ENCODE measurements at regions not wholly inside any gene's neighbourhood (a gene's known extent, or its start where the extent isn't known, plus 50 kb on each side); places are given as distances from the start of the nearest gene placed in this dataset.
A peak's percentile ranks its signal among the peaks of the same experiment; 100 is the strongest.

DNA sequence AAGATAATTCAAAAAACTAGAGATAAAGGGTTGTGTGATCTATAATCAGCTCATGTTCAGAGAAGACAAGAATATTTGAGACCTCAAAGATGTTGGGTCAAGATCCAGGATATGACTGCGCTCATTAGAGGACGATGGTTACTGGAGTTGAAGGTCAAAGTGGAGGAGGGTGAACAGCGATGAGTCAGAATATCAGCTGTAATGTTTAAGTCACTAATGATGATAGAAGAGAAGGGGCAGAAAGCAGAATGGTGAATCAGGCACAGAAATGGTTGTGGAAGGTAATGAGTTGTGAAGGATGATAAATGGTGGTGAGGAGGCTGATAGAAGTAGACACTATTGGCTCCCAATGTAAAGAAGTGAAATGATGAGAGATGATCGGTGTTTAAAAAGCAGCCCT is 540.3 kb downstream of the INHBA start:
- no peak for DNase-seq

DNA sequence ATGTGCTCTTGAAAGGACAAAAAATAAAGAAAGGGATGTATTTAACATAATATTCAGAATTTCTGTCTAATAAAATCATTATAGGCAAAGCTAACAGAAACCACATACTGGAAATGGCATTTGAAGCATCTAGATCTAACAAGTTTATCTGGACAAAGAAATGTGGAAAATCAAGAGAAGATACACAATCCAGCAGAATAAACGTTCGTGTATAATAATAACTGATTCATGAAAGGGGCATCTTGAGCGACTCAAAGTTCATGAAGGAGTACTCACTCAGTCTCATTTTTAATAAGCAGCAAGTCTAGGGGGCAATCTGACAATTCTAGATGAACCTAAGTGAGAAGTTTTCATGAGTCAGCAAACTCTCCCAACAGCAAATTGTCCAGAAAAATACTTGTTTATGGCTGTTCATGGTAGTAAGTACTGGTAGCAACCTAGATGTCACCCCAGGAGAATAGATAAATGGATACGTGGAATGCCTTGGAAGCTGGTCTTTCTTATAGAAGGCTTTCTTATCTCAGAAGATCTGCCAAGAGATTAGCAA is 541.8 kb downstream of the INHBA start:
- no peak for DNase-seq

DNA sequence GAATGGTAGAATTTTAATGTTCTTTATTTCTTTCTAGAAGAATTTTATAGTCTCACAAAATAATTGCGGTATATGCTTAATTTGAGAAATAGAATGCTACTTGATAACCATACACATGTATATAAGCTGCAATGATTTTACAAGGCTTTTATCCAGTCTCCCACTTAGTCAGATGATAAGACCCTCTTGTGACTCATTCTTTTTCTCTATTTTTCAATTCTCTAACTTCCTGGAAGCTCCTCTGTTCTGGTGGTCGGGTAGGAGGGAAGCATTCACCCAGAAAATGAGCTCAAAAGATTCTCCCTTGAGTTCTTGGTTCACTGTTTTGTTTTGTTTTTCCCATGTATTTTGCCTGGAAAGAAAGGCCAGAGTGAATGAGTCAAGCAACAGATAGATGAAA is 546.6 kb downstream of the INHBA start:
- no peak for DNase-seq

DNA sequence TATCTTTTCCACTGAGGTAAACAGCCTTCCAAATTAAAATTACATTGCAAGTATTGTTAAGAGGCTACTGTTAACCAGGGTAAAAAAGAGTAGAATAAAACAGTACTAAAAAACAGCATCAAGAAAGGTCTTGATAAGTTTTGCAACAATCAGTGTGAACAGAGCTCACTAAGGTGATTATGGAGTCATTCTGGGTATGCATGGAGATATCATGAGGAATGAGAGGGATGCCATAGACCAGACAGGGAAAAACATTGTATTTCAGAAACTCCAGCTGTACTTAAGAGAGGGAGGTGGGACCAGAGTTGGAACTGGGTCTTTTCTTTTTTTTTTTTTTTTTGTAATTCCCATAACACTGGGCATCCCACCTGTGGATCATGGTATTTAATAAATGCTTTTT is 549.6 kb downstream of the INHBA start:
- no peak for DNase-seq

DNA sequence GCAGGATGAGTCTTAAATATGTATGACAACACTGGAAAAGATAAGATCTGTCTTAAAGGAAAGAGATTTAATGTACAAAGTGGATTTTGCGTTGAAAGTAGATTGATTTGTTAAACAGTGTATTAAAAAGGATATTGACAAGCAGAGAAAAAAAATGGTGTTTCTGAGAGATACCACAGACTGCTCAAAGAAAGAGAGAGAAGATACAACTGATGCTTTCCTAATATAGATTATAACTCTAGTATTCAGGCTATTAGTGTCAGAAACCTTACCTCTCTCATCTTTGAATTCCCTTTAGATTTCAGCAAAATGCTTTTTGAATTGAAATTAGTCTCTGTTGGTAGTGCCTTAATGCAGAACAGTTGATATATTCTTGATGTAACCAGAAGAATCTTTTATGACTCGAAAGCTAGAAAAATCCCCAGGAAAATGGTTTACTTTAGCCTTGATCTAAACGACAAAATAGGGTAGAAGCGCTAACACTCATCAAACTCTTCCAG is 550.7 kb downstream of the INHBA start:
- DNase-seq = no peak

DNA sequence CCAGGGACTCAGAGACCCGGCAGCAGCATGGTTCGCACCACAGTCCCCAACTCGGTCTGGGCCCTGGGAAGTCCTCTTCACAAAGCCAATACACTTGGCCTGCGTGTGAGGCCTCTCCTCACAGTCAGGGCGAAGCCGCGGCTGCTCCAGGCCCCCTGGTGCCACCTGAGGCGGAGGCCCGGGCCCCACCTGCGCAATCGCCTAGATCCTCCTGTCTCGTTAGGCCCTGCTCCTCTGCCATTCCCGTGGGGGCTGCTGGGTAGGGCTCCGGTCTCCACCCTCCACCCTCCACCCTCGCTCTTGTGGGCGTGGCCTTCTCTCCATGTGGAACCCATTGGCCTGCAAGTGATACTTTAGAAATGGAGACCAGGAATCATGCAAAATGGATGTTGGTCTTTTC is 553.3 kb downstream of the INHBA start:
- no peak for DNase-seq

DNA sequence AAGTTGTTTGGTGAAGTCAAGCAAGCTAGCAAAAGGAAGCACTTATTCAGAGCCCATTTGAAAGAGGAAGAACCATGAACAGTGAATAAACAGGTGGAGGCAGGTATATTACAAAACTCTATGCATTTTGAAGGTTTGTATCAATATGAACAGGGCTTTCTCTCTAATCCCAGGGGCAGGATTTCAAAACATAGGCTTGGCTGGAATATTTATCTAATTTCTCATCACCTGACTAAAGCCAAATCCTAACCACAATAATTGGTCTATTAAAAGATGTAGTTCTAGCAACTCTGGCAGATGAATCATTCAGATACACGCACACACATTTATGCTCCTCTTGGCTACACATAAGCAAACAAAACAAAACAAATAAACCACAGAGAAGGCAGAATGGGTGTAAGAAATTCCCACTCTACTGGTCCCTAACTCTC is 554.4 kb downstream of the INHBA start:
- DNase-seq = peak; percentile 13 to 42

DNA sequence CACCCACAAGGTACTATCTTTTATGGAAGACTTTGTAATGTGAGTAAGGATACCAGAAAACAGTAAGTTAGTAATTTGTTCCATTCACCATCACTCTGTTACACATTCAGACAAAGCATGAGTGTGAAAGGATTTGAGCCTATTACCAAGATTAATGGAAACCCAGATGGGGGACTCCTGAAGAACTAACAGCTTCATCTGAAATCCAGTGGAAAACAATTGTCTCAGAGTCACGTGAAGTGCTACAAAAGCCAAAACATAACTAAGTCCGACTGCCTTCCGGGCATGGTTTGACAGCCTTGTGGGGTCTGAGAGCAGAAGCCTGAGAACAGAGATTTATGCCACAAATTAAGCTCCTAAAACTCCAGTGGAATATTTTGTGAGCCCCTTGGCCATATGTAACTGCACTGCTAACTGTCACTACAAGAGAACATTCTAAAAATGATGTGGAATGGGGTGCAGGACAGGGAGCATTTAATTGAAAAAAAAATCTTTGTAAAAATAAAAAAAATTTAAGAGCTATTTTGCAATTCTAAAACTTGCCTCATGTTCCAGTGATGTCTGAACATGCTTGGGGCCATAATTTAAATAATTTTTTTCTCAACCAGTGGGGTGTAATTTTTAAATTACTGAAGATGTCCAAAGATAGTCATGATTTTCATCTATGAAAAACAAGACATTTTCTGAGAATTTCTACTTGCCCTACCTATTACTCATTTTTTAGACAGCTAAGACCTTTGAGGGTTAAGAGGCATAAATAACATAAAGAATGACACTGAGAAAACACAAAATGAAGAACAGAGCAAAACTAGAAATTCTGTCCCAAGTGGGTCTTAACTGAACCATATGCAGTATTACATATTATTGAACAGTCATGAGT is 555.0 kb downstream of the INHBA start:
- no peak for DNase-seq

DNA sequence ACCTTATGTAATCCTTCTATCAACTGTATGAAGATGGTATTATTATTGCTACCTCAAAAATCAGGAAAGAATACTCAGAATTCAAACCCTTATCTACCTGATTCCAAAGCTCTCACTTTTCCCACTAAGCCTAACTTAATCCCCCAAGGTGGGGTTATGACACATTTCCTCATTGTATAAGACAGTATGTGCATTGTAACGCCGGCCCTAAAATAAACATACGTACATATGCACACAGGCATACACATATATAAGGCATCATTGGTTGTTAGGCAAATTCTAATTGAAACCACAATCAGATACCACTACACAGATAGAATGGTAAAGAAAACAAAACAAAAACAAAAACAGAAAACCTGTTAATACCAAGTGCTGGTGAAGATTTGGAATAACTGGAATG is 556.5 kb downstream of the INHBA start:
- DNase-seq = no peak

DNA sequence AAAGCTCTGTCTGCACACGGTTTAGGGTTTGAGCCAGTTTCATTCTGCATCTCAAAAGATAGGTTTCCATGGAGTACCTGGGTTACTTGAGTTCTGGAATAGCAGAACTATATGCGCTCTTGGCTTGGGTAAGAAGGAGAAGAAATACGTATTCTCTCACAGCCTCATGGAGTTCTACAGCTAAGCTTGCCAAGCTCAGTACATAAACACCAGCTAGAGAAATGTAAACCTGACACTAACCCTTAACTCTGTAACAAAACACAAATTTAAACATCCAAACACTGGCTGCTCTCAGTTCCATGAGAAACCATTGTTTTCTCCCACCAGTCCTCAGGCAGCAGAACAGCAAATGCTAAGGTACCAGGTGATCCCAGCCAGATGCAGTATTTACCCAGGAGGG is 557.2 kb downstream of the INHBA start:
- DNase-seq = no peak

DNA sequence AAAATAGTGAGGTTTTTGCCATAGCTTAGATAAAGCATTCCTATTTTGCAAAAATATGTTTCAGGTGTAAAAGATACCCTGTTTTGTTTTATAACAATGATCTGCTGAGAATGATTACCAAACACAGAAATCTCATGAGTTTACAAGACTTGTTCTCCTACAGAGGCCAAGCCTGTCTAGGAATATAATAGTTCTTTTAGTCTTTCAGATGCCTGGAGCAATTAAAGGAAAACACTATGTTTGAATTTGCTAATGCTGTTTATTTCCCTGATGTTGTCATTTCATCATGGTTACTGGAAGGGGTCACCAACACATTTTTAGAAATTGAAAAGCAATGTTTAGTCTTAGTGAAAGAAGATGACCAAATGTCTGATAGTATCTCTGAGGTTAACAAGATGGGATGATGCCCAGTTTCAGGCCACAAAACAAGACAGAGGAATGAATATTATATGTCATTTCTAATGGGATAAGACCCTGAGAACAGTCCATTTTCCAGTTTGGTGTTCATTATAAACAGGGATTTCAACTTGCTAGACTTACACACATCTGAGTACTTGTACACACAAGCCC is 559.9 kb downstream of the INHBA start:
- no peak for DNase-seq

DNA sequence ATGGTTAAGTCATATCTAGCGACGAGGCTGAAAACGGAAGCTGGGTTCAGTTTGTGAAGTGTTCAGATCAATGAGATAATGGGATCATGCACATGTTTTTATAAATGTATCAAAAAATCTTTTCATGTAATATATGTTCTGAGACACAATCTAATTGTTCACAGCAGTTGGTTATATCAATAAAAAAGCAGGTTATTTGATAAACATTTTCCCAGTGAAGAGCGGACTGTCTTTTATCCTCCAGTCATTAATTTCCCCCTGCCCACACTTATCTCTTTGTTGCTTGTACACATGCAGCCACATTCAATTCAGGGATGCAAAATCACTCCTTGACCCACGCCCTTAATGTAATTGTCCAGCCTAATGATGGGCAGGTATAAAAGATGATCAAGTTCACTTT is 563.1 kb downstream of the INHBA start:
- DNase-seq = no peak

DNA sequence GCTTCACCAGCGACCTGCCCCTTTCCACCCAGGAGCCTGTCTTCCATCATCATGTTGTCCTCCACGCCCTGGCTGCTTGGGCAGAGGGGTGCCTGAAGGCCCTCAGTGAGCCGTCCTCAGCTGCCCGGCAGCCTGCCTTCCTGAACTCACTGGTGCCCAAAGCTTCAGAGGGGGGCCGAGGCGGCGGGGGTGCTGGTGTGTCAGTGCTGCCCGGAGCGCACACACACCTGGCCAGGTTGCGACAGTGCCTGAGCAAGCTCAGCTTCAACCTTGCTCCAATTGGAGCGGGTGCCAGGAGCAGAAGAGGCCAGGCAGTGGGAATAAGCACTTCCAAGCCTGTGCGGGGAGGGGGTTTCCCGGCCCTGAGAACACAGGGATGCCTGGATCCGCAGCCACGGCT is 566.3 kb downstream of the INHBA start:
- no peak for DNase-seq

DNA sequence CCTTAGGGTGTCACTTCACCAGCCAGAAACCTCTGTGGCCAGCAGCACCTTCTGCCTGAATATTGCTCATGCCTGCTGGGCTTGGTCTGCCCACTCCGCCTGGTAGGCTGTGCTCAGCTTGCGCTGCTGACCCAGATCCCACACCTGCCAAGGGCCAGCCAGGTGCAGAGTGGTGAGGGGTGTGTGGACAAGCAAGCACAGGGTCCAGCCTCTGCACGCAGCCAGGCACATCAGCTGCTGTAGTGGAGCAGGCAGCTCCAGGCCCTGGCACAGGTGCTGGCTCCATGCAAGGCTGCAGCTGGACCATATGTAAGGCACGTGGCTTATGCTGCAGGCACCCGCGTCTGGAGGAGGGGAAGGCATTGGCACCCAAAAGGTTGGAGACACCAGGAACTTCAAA is 567.4 kb downstream of the INHBA start:
- DNase-seq = no peak

DNA sequence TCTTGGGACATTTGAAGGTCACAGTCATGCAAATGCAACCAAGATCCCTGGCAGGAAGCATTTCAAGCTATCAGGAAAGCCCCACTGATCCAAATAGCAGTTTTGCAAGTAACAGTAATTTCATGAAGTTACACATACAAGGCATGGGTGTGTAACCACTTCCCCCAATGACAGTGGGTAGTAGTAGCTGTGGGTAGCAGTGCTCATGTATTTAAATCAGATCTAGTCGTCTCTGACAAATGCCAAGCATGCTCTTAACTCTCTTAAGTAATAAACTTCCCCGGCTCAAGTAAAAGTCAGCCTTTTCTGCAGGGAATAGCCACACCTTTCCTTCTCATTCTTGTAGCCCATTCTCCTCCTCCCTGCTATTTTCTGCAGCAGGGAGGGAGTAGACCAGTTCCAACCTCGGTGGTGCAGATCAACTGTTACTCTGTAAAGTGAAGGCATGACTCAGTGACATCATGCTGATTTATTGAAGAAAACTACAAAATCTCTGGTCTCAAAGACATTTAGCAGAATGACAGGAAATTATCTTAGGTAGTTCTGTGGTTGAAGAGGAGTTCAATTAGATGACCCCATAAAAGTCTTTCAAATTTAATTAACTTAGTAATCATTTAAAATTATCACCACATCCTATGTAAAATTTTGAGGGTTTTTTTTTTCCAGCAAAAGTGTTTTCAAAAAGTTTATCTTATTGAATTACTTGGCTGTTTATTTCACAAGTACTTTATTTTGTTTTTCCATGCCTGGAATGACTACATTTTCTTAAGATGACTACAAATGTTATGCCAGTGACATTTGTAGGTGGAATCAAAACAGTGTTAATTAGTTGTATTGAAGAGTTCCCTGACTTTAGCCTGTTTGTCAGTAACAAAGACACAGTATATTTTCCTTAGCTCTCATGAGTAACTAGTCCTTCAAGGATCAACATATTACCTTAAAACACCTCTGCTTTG is 568.3 kb downstream of the INHBA start:
- DNase-seq = no peak

DNA sequence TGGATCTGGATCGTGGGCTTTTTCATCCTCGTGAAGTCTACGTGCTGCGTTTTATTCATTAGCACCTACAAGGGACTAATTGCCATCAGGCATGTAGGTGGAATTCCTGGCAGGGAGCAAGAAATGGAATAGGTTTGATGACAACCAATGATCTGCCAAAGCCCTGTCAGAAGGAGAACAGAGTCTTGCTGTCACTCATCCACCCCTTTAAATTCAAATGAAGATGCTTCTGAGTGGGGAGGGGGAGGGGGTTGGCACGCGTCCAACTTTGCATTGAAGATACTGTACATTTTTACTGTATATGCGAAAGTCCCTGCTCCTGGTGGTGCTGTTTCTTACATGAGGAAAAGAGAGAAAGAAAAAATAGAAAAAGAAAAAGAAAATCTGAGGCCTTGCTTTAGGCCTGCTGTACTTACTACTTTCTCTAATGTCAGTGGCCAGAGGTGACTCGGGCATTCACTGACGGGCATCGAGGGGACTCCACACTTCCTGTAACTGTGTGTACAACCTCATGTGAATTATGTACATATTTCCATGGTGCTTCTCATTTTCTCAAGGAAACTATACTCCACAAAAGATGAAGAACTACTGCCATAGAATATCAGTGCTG is 569.1 kb downstream of the INHBA start:
- DNase-seq = no peak

DNA sequence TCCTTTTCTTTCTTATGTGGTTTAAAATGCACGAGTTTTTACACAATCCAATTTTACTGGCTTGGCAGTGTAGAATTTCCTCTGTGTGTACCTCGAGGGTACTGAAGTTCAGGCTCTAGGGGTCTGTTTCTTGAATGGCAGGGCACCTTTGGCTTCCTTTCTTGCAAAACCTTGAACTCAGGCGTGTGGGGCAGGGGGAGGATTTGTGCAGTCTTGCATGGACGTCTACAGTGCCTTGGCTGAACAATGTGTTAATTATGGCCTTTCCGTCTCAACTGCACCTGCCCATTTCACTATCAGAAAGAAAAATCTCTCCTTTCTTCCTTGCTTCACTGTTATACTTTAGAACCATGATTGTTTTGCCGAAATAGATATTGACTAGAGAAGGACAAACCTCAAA is 570.9 kb downstream of the INHBA start:
- DNase-seq = no peak

DNA sequence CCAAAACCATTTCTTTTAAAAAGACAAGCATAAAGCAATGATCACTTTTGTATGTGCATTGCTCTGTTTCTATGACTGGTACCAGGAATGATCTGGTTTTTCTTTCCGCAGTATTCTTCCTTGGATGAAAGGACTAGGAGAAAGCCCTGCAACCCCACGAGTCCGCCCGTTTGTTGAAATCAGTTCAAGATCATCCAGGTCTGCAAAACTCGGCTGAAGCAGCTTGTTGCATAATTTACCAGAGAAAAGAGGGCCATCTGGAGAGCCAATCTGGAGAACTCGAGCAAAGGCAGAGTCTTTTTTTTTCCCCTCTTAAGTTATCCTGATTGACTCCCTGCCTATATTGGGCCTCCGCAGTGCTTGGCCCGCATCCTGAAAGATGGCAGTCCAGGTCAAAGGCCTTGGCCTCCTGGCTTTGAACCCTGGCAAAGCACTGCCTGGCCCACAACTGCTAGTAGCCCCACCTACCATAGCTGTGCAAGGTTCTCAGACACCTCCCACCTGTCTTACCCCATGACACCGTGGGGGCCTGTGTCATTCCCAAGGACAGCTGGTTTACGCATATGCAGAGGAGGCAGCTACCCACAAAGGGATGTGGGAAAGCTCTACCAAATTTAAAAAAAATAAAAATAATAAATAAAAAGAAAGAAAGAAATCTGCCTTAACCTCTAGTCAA is 572.2 kb downstream of the INHBA start:
- no peak for DNase-seq

DNA sequence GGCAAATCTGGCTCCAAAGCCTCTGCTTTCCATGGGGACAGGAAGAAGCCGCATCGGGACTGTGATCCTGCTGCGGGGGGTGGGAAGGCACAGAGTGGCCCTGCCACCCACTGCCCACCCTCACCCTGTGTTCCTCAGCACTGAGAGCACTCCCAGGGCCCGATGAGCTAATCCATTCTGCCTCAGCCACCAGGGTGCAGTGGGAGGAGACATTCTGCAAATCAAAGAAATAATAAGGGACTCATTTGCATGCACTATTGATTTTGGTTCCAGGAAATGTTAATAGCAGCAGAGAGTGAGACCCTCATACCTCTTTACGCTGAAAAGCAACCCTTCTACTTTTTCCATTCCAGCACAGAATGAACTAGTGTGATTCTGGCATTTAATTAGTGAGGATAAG is 572.8 kb downstream of the INHBA start:
- DNase-seq = no peak

DNA sequence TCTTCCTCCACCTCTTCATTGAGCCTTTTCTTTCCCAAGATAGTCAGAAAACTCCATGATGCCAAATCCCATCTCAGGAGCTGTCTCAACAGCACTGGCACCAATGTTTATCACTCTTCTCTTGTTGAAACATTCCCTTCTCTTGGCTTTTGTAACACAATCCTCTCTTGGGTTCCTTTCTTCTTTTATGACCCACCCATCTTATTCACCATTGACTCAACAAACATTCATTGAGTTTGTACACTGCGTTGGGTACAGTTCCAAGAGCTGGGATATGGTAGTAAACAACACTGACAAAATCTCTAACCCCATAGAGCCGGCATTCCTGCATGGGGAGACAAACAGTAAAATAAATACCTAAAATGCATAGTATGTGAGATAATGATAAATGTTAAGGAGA is 577.5 kb downstream of the INHBA start:
- no peak for DNase-seq

DNA sequence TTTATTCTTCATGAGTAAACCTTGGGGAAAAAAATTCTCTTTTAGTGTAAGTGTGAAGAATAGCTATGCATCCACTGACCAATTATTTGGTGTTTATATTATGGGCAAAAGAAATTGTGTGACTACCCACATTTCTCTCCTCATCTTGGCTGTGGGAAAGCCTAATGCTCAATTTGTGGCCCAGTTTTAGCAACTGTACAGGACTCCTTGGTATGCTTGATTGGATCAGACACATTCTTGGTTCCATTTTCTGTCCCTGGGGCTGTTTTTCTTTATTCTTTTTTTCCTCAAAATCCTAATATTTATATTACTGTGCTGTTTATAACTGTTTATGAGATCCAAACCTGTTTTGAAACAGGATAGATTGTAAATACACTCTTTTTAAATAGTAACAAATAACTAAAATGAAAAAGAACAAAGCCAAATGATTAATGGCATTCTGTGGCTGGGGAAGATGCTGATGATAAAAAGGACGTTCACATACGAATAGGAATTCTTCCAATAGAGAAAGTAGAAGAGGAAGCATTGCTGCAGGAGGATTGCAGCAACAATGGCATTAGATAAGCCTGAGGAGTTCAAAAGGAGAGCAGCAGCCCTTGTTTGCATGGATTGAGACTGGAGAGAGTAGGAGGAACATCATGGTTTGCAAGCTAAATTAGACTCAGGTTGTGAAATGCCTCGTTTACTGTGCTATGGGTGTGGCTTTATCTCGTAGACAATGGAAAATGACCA is 580.5 kb downstream of the INHBA start:
- no peak for DNase-seq
